BLaER1 (cell line): ENCODE measurements at regions not wholly inside any gene's neighbourhood (a gene's known extent, or its start where the extent isn't known, plus 50 kb on each side); places are given as distances from the start of the nearest gene placed in this dataset.
"Not testable (repeated sequence)": the region's sequence is repeated elsewhere in the genome, so short reads cannot be mapped to it uniquely, and the experiment has no call there.

ENCODE experiments used
- H3K27ac ChIP-seq: shearing (Covaris generic); formaldehyde crosslinking; 2 replicates; pipeline ENCODE4 v1.8.1; 2022
- H3K27me3 ChIP-seq: shearing (Covaris generic); formaldehyde crosslinking; 2 replicates; pipeline ENCODE4 v1.8.1; 2022
- H3K36me3 ChIP-seq: shearing (Covaris generic); formaldehyde crosslinking; 2 replicates; pipeline ENCODE4 v1.8.1; 2022
- H3K4me1 ChIP-seq: shearing (Covaris generic); formaldehyde crosslinking; 2 replicates; pipeline ENCODE4 v1.8.1; 2022
- H3K4me2 ChIP-seq: shearing (Covaris generic); formaldehyde crosslinking; 2 replicates; pipeline ENCODE4 v1.8.1; 2022
- H3K4me3 ChIP-seq: shearing (Covaris generic); formaldehyde crosslinking; 2 replicates; pipeline ENCODE4 v1.8.1; 2022
- H3K9ac ChIP-seq: shearing (Covaris generic); formaldehyde crosslinking; 2 replicates; pipeline ENCODE4 v1.8.1; 2022
- H3K9me3 ChIP-seq: shearing (Covaris generic); formaldehyde crosslinking; 2 replicates; pipeline ENCODE4 v1.8.1; 2022
- H4K20me1 ChIP-seq: shearing (Covaris generic); formaldehyde crosslinking; 2 replicates; pipeline ENCODE4 v1.8.1; 2022
- Cebpa-rat ChIP-seq: shearing (Covaris generic); IDR thresholded peaks from 2 replicates; pipeline ENCODE4 v1.8.1; 2022

GRCh38 chr5:33118761-33119415 is 321.9 kb upstream of the TARS1 start:
- H3K27me3 ChIP-seq, result no peaks in the 10 kb centered on the region
- H3K36me3 ChIP-seq, result no peaks in the 10 kb centered on the region
- no peak overlapping the region for H3K4me2 ChIP-seq
- H3K4me1 ChIP-seq, result no peaks in the 10 kb centered on the region
- H3K4me3 ChIP-seq, result no peak overlapping the region
- H4K20me1 ChIP-seq, result no peaks in the 10 kb centered on the region
- no peak overlapping the region for H3K27ac ChIP-seq
- no peak overlapping the region for H3K9ac ChIP-seq
- no peak for TF ChIP-seq Cebpa-rat
- H3K9me3 ChIP-seq, result no peaks in the 10 kb centered on the region

GRCh38 chr5:33120671-33121070 is 320.1 kb upstream of the TARS1 start:
- H3K27me3 ChIP-seq, result no peaks in the 10 kb centered on the region
- no peak overlapping the region for H3K9ac ChIP-seq
- no peak overlapping the region for H3K4me3 ChIP-seq
- no peak overlapping the region for H3K27ac ChIP-seq
- no peaks in the 10 kb centered on the region for H3K4me1 ChIP-seq
- H3K9me3 ChIP-seq, result no peaks in the 10 kb centered on the region
- no peaks in the 10 kb centered on the region for H4K20me1 ChIP-seq
- TF ChIP-seq Cebpa-rat, result no peak
- no peaks in the 10 kb centered on the region for H3K36me3 ChIP-seq
- H3K4me2 ChIP-seq, result no peak overlapping the region

GRCh38 chr5:33129309-33129708 is 311.5 kb upstream of the TARS1 start:
- no peak for TF ChIP-seq Cebpa-rat
- no peak overlapping the region for H3K27ac ChIP-seq
- no peaks in the 10 kb centered on the region for H3K36me3 ChIP-seq
- H3K4me3 ChIP-seq, result no peak overlapping the region
- H4K20me1 ChIP-seq, result no peaks in the 10 kb centered on the region
- H3K9me3 ChIP-seq, result peaks cover 23% of the 10 kb centered on the region
- no peak overlapping the region for H3K9ac ChIP-seq
- no peaks in the 10 kb centered on the region for H3K27me3 ChIP-seq
- peaks cover 8% of the 10 kb centered on the region; the same call in 1 of the 2 replicates for H3K4me1 ChIP-seq
- no peak overlapping the region for H3K4me2 ChIP-seq

- H3K27me3 ChIP-seq, result no peaks in the 10 kb centered on the region
- no peak overlapping the region for H3K9ac ChIP-seq
- no peak overlapping the region for H3K27ac ChIP-seq
- TF ChIP-seq Cebpa-rat, result no peak
- H3K4me2 ChIP-seq, result no peak overlapping the region
- H4K20me1 ChIP-seq, result no peaks in the 10 kb centered on the region
- H3K4me3 ChIP-seq, result no peak overlapping the region
- peaks cover 32% of the 10 kb centered on the region for H3K9me3 ChIP-seq
- no peaks in the 10 kb centered on the region for H3K4me1 ChIP-seq
- no peaks in the 10 kb centered on the region for H3K36me3 ChIP-seq
These were observed 304.0 kb upstream of the TARS1 start for GRCh38 chr5:33136785-33137184.

- not testable (repeated sequence) for H3K4me3 ChIP-seq, H3K27me3 ChIP-seq, H3K4me2 ChIP-seq, H3K36me3 ChIP-seq, H3K9ac ChIP-seq, H3K4me1 ChIP-seq, H4K20me1 ChIP-seq, H3K27ac ChIP-seq
- peaks cover 23% of the 10 kb centered on the region for H3K9me3 ChIP-seq
These were observed 302.6 kb upstream of the TARS1 start for GRCh38 chr5:33138145-33138544.

- Histone ChIP-seq H3K27ac (no peak overlapping the region), H3K9me3 (no peaks in the 10 kb centered on the region), H3K4me1 (no peaks in the 10 kb centered on the region), H4K20me1 (no peaks in the 10 kb centered on the region), H3K36me3 (no peaks in the 10 kb centered on the region), H3K9ac (no peak overlapping the region), H3K27me3 (no peaks in the 10 kb centered on the region), H3K4me2 (no peak overlapping the region), H3K4me3 (no peak overlapping the region)
- TF ChIP-seq Cebpa-rat, result no peak
These were observed 297.2 kb upstream of the TARS1 start for GRCh38 chr5:33143405-33144123.

- H3K36me3 ChIP-seq, result no peaks in the 10 kb centered on the region
- no peak overlapping the region for H3K4me2 ChIP-seq
- H3K9me3 ChIP-seq, result no peaks in the 10 kb centered on the region
- no peak for TF ChIP-seq Cebpa-rat
- no peaks in the 10 kb centered on the region for H3K4me1 ChIP-seq
- H4K20me1 ChIP-seq, result no peaks in the 10 kb centered on the region
- H3K4me3 ChIP-seq, result no peak overlapping the region
- no peak overlapping the region for H3K9ac ChIP-seq
- no peaks in the 10 kb centered on the region for H3K27me3 ChIP-seq
- H3K27ac ChIP-seq, result no peak overlapping the region
These were observed 293.9 kb upstream of the TARS1 start for GRCh38 chr5:33146881-33147280.

GRCh38 chr5:33148076-33148513 is 292.7 kb upstream of the TARS1 start:
- H3K9ac ChIP-seq, result no peak overlapping the region

GRCh38 chr5:33153372-33153771 is 287.4 kb upstream of the TARS1 start:
- Histone ChIP-seq H3K27ac (no peak overlapping the region), H3K9me3 (no peaks in the 10 kb centered on the region), H4K20me1 (no peaks in the 10 kb centered on the region), H3K27me3 (no peaks in the 10 kb centered on the region), H3K4me3 (no peak overlapping the region), H3K36me3 (no peaks in the 10 kb centered on the region), H3K4me2 (no peak overlapping the region), H3K9ac (no peak overlapping the region), H3K4me1 (no peaks in the 10 kb centered on the region)
- no peak for TF ChIP-seq Cebpa-rat

More at GRCh38 chr5:33148076-33148513, 292.7 kb upstream of the TARS1 start:
- H3K9me3 ChIP-seq, result no peaks in the 10 kb centered on the region
- no peaks in the 10 kb centered on the region for H4K20me1 ChIP-seq
- no peaks in the 10 kb centered on the region for H3K36me3 ChIP-seq
- no peak overlapping the region for H3K4me3 ChIP-seq
- no peak overlapping the region for H3K4me2 ChIP-seq
- no peak for TF ChIP-seq Cebpa-rat
- no peak overlapping the region for H3K27ac ChIP-seq
- no peaks in the 10 kb centered on the region for H3K27me3 ChIP-seq
- no peaks in the 10 kb centered on the region for H3K4me1 ChIP-seq

- Histone ChIP-seq H3K27me3 (no peaks in the 10 kb centered on the region), H3K4me2 (no peak overlapping the region), H3K4me3 (no peak overlapping the region), H3K9ac (no peak overlapping the region), H3K4me1 (no peaks in the 10 kb centered on the region), H4K20me1 (no peaks in the 10 kb centered on the region), H3K9me3 (no peaks in the 10 kb centered on the region), H3K27ac (no peak overlapping the region), H3K36me3 (no peaks in the 10 kb centered on the region)
- TF ChIP-seq Cebpa-rat, result no peak
These were observed 286.9 kb upstream of the TARS1 start for GRCh38 chr5:33153831-33154230.
